ENCODE measurements at regions not wholly inside any gene's neighbourhood (a gene's known extent, or its start where the extent isn't known, plus 50 kb on each side); places are given as distances from the start of the nearest gene placed in this dataset.
"Not testable (repeated sequence)": the region's sequence is repeated elsewhere in the genome, so short reads cannot be mapped to it uniquely, and the experiment has no call there.

DNA sequence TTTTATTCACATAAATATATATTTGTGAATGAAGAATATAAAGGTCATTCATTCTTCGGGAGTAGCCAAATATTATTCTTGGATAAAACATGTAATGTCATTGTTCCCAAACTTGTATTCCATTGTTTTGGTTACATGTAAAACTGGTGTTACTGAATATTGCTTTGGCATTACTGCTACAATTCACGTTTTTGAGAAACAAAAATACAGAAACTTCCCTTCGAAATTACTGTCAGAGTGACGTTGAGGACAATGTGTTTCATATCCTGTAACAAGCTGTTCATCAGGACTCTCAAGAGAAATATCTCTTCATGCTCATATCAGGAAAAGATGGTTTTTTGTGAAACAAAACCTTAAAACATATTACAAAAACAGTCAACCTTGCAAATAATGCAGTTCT lies 258.9 kb upstream of the DDX53 start:
- DNase-seq (ENCODE audit: low spot score): no peak
- intact Hi-C loops (cut with DNase I): no loop called here

GRCh38 chrX:22742174-22742573 lies 257.6 kb upstream of the DDX53 start:
- DNase-seq (ENCODE audit: low spot score): no peak
- intact Hi-C loops (cut with DNase I): no loop called here

GRCh38 chrX:22746081-22746480 lies 253.7 kb upstream of the DDX53 start:
- intact Hi-C loops (cut with DNase I): no loop called here
- no peak for DNase-seq (ENCODE audit: low spot score)

- intact Hi-C loops (cut with DNase I): no loop called here
- DNase-seq (ENCODE audit: low spot score): no peak
Observed at GRCh38 chrX:22748093-22748999, 251.4 kb upstream of the DDX53 start.

DNA sequence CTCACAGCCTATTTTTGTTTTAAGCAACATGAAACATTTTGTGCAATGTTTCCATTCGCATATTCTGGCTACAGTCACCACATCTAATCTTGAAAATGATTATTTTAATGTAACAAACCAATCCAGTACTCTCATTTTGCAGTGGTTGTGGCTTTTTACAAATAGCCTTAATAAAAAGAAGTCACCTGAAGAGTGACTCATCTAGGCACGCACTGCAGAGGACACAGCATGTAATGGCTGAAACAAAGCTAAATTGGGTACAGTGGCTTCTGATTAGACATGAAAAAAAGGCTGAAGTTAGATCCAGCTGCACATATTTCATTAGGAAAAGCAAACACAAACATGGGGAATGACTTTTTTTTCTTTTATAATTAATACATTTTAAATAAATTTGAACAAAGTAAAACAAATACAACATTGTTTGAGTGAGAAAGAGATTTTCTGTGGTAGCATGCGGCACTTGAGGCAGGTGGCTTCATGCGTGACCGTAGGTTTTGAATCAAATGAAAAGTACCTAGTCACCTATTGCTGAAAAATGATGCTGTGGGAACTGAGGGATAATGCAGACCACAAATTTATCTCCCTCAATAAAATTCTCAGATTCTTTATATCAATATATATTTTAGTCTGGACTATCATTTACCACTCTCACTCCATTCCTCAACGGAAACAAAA lies 240.8 kb upstream of the DDX53 start:
- intact Hi-C loops (cut with DNase I): no loop called here
- DNase-seq (ENCODE audit: low spot score): no peak

DNA sequence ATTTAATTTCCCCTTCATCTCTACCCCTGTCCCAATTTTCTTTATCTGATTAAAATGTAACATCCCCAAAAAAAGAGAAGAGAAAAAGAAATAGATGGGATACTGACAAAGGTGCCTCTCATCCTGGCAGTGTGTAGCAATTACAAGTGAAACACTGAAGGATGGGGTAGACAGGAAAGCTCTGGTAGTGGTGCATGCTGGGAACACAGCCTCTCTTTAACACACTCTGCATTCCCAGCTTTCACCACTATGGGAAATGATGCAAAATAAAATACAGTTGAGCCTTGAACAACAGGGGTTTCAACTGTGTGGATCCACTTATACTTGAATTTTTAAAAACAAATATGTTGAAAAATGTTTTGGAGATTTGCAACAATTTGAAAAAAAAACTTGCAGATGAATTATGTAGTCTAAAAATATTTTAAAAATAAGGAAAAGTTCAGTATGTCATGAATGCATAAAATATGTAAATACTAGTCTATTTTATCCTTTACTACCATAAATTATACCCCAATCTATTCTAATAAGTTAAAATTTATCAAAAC lies 239.2 kb upstream of the DDX53 start:
- intact Hi-C loops (cut with DNase I): no loop called here
- no peak for DNase-seq (ENCODE audit: low spot score)

DNA sequence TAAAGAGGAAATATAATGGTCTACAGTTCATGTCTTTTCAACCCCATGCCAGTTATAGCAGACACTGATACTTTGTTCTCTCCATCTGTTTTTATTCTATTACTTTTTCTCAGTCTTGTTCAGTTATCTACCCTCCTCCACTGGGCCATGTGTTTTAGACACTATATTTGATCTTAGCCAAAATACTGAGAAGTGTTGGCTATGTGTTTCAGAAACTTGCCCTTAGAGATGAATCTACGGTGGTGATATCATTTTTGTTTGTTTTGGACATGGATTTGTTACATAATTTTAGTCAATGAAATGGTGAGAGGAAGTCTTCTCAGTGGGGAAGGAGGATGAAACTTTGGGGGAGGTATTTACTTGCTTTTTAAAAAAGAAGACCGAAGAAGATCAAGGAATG lies 211.5 kb upstream of the DDX53 start:
- intact Hi-C loops (cut with DNase I): no loop called here
- DNase-seq (ENCODE audit: low spot score): no peak

- DNase-seq (ENCODE audit: low spot score): no peak
- intact Hi-C loops (cut with DNase I): no loop called here
Observed at GRCh38 chrX:22795671-22796070, 204.1 kb upstream of the DDX53 start.

GRCh38 chrX:22800360-22800759 lies 199.4 kb upstream of the DDX53 start:
- intact Hi-C loops (cut with DNase I): no loop called here
- peak; percentile 62 for DNase-seq (ENCODE audit: low spot score)

DNA sequence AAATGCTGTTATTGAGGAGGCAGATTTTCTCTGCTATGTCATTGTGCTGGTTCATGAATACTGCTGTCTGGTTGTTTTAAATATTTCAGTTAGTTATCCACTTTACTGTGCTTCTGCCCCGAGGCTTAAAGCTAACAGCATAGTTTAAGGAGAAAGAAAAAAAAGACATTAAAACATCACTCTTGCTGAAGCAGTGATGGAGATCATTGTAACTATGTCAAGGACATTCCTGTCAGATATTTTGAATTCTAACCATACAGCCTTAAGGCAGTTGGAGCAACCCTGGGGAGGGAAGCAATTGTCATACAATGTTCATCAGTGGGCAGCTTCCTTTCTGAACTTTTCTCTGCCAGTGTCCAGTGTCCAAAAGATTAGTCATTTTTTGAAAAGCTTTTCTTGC lies 199.0 kb upstream of the DDX53 start:
- intact Hi-C loops (cut with DNase I): no loop called here
- no peak for DNase-seq (ENCODE audit: low spot score)

DNA sequence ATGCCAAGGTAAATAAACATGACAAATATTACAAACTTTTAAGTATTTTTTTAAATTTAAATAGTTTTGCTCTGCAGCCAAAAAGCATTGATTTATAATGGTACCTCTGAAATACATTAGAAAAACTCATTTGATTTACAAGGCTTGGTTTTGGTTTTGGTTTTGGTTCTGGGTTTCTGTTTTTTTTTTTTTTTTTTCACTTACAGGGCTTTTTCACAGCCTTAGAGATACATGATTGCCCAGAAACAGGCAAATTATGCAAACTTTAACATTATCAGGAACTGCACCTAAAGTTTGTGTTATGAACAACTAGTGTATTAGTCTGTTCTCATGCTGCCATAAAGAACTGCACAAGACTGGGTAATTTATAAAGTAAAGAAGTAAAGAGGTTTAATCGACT lies 196.4 kb upstream of the DDX53 start:
- DNase-seq (ENCODE audit: low spot score): no peak
- intact Hi-C loops (cut with DNase I): no loop called here

DNA sequence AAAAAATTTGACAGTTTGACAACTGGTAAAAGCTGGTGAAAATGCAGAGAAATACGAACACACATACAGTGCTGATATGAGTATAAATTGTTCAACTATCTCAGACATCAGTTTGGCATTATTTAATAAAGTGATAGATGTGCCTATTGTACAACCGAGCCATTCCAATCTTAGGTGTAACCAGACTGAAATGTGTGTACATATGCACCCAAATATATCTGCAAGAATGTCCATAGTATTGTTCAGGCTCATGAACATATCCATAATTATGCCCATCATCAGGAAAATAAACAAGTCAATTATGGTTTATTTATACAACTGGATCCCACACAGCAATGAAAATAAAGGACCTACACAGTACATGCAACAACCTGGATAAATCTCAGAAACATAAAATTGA lies 188.9 kb upstream of the DDX53 start:
- intact Hi-C loops (cut with DNase I): no loop called here

GRCh38 chrX:22818061-22818460 lies 181.7 kb upstream of the DDX53 start:
- intact Hi-C loops (cut with DNase I): no loop called here
- DNase-seq (ENCODE audit: low spot score): no peak

More for the DNA sequence above, 188.9 kb upstream of the DDX53 start:
- DNase-seq (ENCODE audit: low spot score): no peak

DNA sequence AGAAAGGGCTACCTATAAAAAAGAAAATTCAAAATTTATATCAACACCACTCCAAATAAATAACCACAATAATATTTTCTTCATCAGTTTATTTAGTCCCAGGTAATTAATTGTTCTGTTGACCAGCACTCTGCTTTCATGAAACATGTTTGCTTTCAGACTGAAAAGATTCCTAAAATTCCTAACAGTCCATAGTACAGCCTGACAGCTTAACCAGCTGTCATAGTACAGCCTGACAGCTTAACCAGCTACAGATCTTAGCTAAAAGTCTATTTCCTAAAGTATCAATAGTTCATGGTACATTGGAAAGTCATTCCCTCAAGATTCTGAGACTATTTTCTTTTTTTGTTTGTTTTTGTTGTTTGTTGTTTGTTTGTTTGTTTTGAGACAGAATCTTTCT lies 144.1 kb upstream of the DDX53 start:
- intact Hi-C loops (cut with DNase I): no loop called here
- DNase-seq (ENCODE audit: low spot score): no peak

- no peak for DNase-seq (ENCODE audit: low spot score)
- intact Hi-C loops (cut with DNase I): no loop called here
Observed at GRCh38 chrX:22859642-22860041, 140.1 kb upstream of the DDX53 start.

- intact Hi-C loops (cut with DNase I); DNase-seq (ENCODE audit: low spot score): not testable (repeated sequence)
Observed at GRCh38 chrX:22866801-22867200, 133.0 kb upstream of the DDX53 start.

DNA sequence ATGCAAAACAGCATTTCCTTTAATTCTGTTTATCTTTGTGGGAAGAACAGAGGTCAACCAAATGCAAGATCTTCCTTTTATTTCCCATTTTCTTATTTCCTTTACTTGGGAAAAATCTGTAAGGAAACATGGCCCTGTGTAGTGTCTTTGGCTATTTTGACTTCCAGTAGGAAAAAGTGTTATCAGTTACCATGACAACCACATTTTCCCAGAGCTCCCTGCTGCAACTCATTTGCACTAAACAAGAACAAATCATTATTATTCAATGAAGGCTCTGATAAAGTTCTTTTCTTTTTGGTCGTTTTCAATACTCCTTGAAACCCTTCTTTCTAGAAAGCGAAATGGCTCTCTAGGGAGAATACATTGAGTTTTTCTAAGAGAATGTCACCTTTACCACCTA lies 117.2 kb upstream of the DDX53 start:
- intact Hi-C loops (cut with DNase I): no loop called here
- no peak for DNase-seq (ENCODE audit: low spot score)

- intact Hi-C loops (cut with DNase I): no loop called here
- no peak for DNase-seq (ENCODE audit: low spot score)
Observed at GRCh38 chrX:22889819-22890218, 109.9 kb upstream of the DDX53 start.

DNA sequence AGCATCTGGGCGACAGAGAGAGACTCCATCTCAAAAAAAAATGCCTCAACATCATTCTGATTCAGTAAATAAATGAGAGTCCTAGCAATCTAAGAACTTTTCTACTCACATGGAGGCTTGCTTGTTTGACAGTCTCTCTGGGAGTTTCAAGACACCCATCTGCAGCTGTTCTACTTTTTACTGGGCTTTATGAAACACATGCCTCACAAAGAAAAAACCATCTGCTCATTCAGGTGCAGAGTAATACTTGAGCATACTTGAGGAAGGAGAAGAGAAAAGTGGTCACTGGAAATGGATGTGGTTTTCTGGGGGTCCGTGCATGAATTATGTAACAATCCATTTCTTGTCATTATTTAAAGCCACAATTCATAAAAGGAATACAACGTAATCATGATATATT lies 87.1 kb upstream of the DDX53 start:
- intact Hi-C loops (cut with DNase I): no loop called here
- DNase-seq (ENCODE audit: low spot score): no peak

- no peak for DNase-seq (ENCODE audit: low spot score)
- intact Hi-C loops (cut with DNase I): no loop called here
Observed at GRCh38 chrX:22922961-22923360, 76.8 kb upstream of the DDX53 start.

- intact Hi-C loops (cut with DNase I): no loop called here
Observed at GRCh38 chrX:22934640-22935039, 65.1 kb upstream of the DDX53 start.

More at GRCh38 chrX:22934640-22935039, 65.1 kb upstream of the DDX53 start:
- no peak for DNase-seq (ENCODE audit: low spot score)

Data from posterior vena cava (tissue), 2 donors.